ENCODE measurements at regions not wholly inside any gene's neighbourhood (a gene's known extent, or its start where the extent isn't known, plus 50 kb on each side); places are given as distances from the start of the nearest gene placed in this dataset.
"Not testable (repeated sequence)": the region's sequence is repeated elsewhere in the genome, so short reads cannot be mapped to it uniquely, and the experiment has no call there.

DNA sequence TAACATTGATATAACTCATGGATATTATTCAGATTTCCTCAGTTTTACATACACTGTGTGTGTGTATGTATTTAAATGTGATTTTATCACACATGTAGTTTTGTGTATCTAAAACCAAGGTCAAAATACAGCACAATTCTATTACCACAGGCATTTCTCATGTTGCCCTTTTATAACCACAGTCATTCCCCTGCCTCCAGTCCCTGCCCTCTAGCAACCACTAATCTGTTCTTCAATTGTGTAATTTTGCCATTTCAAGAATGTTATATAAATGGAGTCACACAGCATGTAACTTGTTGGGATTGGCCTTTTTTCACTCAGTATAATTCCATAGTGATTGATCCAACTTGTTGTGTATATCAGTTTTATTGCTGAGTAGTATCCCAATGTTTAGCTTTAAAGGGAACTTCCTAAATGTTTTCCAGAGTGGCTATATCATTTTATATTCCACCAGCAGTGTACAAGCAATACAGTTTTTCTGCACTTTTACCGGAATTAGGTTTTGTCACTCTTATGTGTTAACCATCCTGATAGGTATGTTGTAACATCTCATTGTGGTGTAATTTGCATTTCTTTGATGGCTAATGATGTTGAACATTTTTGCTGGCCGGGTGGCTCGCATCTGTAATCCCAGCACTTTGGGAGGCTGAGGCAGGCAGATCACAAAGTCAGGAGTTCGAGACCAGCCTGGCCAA, 338.2 kb downstream of the SOX4 start:
- in situ Hi-C loops (cut with MboI; ENCODE audit: low pct_unique_long_range_greater_than_20kb, low sequenced_read_pairs) = no loop called here
- DNase-seq = no peak

DNA sequence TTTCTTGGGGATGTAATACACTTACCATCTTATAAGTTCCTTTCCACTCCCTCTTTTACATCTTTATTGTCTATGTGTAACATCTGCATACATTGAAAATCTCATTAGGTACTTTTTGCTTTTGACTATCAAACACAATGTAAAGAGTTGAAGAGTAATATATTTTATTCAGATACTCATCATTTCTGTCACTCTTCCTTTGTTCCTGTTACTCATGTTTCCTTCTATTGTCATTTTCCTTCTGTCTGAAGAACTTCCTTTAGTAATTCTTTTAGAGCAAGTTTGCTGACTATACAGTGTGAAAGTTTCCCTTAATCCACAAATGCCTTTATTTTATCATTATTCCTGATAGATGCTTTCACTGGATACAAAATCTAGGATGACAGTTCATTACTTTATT, 339.8 kb downstream of the SOX4 start:
- in situ Hi-C loops (cut with MboI; ENCODE audit: low pct_unique_long_range_greater_than_20kb, low sequenced_read_pairs) = no loop called here

DNA sequence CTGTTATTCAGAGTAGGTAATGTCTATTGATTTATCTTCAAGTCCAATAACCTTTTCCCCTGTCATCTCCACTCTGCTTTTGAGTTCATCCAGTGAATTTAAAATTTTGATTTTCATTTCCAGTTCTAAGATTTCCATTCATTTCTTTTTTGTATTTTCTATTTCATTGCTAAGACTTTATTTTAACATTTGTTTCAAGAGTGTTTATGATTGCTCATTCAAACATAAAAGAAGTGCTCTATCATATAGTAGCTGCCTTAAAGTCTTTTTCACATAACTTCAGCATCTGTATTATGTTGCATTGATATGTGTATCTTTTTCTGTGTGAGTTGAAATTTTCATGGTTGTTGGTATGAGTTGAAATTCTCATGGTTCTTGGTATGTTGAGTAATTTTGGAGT, 341.6 kb downstream of the SOX4 start:
- DNase-seq = no peak
- in situ Hi-C loops (cut with MboI; ENCODE audit: low pct_unique_long_range_greater_than_20kb, low sequenced_read_pairs) = no loop called here

More for the DNA sequence above, 339.8 kb downstream of the SOX4 start:
- DNase-seq = no peak

DNA sequence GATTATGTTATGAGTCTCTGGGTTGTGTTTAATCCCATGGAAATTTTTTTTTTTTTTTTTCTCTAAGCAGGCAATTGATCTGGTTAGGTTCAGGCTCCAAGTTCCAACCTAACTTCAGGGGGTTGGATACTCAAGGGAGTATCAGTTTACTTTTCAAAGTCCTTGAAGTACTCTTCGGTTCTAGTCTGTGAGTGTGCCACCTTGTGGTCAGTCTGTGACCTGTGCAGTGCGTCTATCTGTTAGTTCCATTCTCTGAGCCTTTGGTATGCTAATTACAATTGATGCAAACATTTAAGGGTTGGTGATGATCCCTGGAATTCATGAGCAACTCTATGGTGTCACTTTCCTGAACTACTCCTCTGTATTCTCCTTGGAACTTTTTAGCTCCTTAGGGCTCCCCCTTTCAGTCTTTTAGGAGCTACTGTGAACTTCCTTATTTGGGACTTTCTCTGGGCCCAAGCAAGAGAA, 342.0 kb downstream of the SOX4 start:
- in situ Hi-C loops (cut with MboI; ENCODE audit: low pct_unique_long_range_greater_than_20kb, low sequenced_read_pairs) = no loop called here
- DNase-seq = peak; percentile 55

DNA sequence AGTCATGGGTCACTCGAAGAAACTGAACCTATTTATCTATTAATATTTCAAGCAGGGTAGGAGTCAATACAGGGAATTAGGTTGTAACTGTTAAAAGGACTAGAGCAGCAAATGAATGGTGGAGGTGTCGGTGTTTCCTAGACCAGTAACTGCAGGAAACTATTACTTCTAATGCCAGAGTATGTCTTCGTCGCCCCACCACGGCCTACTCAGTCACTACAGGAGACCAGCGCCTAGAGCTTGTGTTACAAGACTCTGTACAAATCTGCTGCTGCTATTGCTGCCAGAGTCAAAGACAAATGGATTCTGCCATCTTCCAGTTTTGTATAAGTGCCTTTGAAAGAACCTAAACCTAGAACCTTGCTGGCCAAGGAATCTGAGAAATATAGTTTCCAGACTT, 343.9 kb downstream of the SOX4 start:
- in situ Hi-C loops (cut with MboI; ENCODE audit: low pct_unique_long_range_greater_than_20kb, low sequenced_read_pairs) = no loop called here
- no peak for DNase-seq

DNA sequence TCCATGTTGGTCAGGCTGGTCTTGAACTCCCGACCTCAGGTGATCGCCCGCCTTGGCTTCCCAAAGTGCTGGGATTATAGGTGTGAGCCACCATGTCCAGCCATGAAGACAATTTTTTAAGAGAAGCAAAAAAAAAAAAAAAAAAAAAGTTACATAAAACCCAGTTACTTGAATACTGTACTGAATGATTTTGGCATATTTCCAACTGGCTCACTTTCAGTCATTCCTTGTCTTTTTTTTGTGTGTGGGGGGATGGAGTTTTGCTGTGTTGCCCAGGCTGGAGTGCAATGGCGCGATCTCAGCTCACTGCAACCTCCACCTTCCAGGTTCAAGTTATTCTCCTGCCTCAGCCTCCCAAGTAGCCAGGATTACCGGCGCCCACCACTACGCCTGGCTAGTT, 345.5 kb downstream of the SOX4 start:
- in situ Hi-C loops (cut with MboI; ENCODE audit: low pct_unique_long_range_greater_than_20kb, low sequenced_read_pairs); DNase-seq: not testable (repeated sequence)

DNA sequence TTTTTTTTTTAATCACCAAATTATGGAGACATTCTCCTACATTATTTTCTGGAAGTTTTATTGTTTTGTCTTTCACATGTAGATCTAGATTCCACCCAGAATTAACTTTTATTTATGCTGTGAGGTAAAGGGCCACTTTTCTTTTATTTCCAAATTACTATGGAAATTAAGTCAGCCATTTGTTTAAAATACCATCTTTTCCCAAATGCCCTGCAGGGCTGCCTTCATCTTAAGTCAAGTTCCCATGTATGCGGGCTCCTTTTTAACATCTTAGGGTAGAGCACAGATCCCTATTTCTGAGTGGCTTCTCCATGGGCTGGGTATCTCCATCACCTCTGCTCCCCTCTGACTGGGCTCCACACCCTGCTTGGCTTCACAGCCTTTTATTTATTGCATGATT, 348.4 kb downstream of the SOX4 start:
- in situ Hi-C loops (cut with MboI; ENCODE audit: low pct_unique_long_range_greater_than_20kb, low sequenced_read_pairs) = no loop called here
- DNase-seq = no peak

DNA sequence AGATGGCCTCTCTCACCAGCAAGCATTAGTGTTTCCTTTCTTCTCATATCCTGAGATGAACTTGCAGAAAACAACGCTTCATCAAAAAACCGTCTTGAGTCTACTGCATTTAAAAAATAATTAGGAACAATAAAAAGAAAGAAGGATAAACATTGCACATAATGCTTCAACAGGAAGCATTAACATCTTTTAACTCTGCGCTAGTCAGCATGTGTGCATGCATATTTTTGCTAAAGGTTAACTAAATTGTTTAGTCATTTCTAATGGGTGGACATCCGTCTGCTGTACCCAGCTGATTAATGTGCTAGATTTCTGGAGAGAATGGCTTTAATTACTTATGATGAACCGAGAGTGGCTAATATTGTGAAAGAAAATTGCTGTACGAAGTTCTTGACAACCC, 349.3 kb downstream of the SOX4 start:
- no peak for DNase-seq
- in situ Hi-C loops (cut with MboI; ENCODE audit: low pct_unique_long_range_greater_than_20kb, low sequenced_read_pairs) = no loop called here

DNA sequence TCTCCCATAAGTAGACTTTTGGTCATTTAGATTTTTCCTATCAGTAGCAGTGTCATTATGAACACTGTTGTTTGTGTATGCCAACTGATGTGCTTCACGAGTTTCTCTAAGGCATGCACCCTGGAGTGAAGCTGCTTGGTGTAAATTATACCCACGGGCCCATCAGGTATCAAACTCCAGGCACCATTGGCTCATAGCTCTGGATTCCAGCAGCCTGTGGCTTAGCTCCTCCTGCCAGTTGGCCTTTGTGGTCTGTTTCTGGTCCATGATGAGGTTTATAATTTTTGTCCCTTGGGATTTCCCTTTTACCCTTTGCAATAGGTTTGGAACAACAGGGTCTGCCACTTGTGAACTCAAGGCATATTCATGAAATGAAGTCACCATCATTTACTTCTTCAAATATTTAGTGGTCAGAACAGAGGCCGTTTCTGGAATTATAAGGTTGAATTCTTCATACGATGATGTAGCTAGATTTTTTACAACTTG, 350.5 kb downstream of the PRL start:
- no peak for DNase-seq
- in situ Hi-C loops (cut with MboI; ENCODE audit: low pct_unique_long_range_greater_than_20kb, low sequenced_read_pairs) = no loop called here

DNA sequence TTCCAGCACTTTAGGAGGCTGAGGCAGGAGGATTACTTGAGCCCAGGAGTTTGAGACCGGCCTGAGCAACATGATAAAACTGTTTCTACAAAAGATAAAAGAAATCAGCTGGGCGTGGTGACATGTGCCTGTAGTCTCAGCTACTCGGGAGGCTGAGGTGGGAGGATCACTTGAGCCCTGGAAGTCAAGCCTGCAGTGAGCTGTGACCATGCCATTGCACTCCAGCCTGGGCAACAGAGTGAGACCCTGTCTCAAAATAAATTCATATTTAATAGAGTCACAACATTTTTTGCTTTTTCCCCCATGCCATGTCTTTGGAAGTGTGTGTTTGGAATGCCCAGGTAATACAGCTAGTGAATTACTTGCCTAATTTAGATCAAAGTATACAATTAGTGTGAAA, 349.6 kb downstream of the PRL start:
- in situ Hi-C loops (cut with MboI; ENCODE audit: low pct_unique_long_range_greater_than_20kb, low sequenced_read_pairs); DNase-seq: not testable (repeated sequence)

DNA sequence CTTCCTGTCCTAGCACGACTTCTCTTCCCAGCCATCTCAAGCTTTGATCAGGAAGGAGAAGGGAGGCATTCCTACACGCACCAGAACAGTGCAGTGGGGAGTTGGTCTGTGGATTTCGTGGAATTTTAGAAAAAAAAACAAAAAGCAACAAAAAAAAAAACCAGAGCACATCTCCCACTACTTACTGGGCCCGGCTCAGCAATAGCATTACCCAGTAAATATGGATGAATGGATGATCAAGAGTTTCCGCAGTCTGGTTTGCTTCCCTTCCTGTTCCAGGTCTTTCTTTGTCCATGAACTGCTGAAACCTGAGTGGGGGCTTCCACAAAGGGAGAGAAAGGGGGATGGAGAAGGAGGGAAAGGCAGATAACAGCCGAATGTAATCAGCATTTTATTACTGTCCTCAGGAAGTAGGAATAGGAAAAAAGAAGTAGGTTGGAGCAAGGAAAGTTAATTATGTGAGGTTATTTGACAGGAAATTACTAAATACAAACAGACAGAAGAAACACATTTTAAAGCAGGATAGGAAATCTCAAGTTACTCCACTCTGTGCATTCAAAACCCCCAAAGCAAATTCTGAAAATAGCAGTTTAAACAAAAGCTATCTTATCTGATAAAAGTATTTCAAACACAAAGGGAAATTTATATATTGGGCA, 349.0 kb downstream of the PRL start:
- in situ Hi-C loops (cut with MboI; ENCODE audit: low pct_unique_long_range_greater_than_20kb, low sequenced_read_pairs) = no loop called here
- DNase-seq = no peak

DNA sequence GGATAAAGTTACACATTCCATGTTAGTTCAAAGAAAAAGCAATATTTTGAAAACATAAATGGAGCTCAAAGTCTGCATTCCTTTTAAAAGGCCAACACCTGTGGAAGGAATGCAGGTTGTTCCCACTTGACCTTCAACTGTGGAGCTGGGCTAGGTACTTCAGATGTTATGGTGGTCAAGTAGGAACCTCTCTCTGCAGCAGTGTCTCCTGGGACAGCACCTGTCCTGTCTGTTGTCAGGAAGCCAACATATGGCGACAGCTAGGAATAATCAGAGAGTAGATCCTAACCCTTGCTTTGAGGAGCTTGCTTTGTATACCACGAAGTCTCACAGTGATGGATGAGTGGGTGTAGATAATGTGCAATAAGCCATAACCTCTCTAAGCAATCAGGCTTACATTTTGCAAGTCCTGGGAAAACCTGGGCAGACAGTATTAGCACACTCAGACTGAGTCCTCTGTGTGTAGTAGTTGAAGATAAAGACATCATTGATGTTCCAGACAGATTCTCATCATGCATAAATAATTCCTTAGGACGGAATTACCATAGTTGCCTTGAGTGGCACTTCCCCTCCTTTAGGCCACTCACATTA, 347.5 kb downstream of the PRL start:
- DNase-seq = no peak
- in situ Hi-C loops (cut with MboI; ENCODE audit: low pct_unique_long_range_greater_than_20kb, low sequenced_read_pairs) = no loop called here

DNA sequence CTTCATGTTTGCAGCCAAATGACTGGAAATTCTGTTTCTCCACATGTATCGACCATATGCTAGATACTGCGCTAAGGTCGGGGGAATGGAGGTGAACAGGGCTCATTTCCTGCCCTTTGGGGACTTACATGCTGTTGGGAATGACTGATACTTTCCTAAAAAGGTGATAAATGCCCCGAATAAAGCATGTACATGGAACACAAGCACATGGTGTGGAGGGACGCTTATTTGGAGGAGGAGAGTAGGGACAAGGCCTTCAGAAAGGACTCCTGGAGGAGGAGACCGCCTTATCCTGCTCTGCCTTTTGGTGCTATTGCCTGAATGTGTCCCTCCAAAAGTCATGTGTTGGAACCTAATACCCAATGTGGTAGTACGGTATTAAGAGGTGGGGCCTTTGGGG, 344.5 kb downstream of the PRL start:
- in situ Hi-C loops (cut with MboI; ENCODE audit: low pct_unique_long_range_greater_than_20kb, low sequenced_read_pairs) = no loop called here
- no peak for DNase-seq

DNA sequence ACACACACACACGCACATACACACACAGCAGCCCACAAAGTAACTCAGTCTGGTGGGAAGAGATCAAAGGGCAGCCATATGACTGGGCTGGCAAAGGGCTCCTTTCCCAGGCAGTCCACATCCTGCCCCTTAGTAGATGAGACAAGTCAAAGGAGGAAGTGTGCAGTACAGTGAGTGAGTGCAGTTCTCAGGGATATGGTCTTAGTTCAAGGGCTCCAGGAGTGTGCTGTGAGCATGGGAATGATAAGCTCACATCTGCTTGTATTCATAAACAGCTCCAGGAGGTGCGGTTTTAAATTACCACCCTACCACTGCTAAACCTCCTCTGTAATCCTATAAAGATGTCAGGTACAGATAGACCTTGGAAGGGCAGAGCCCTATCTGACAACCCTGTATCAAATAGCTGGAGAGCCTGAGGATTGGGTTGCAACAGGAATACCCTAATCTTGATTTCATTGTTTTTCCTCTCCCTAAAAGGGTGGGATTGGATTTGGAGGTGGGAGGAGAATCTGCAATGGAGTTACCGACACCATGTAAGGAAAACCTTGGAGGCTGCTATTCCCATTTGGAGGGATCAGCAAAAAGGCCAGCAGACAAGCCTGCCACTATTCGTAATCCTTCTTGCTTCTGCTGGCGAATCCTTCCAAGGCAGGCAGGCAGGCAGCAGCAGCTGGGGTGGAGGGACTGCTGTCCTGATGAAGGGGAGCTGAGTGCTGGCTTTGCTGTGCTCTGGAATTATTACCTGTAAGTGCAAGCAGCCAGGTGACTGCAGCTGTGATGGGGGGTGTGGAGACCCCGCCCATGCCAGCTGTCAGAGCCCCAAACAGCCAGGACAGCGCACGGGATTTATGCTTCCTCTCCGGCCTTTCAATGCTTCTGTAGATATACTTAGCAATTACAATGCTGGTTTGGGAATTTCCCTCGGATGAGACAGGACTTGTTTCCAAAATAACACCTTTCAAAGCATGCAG, 342.7 kb downstream of the PRL start:
- peak; percentile 37 for DNase-seq
- in situ Hi-C loops (cut with MboI; ENCODE audit: low pct_unique_long_range_greater_than_20kb, low sequenced_read_pairs) = no loop called here

DNA sequence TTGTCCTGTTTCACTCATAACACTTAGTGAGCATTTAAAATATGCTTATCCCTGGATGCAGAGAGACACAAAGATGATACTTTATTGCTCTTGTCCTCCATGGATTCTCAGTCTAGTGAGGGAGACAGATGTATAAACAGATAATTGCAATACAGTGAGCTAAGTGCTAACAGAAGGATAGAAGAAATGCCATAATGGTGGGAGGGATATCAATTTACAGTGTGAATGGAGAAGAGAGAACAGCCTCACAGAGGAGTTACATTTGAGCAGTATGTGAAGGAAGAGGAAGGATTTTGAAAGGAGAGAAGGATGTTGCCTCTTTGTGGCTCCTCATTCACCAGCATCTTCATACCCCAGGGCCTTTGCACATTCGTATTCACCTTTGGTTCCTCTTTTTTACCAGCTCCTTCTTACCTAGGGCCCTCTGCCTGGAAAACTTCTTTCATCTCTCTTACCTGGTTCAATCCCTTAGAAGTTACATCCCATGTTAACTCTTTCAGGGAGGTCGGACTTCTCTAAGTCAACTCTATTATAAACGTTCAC, 341.7 kb downstream of the PRL start:
- in situ Hi-C loops (cut with MboI; ENCODE audit: low pct_unique_long_range_greater_than_20kb, low sequenced_read_pairs) = no loop called here
- DNase-seq = no peak

DNA sequence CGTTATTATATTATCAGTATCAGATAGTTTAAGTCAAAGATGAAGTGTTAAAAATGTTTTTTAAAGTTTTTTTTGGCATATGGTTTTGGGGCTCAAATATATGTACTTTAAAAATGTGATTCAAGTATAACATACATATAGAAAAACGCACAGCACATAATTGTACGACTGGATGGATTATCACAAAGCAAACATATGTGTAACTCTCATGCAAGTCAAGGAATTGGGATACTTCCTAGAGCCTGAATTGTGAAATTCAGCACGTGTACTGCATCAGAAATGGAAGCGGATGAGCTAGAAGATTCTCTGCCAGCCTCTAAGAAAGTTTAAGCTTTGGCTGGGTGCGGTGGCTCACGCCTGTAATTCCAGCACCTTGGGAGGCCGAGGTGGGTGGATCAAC, 340.9 kb downstream of the PRL start:
- in situ Hi-C loops (cut with MboI; ENCODE audit: low pct_unique_long_range_greater_than_20kb, low sequenced_read_pairs) = no loop called here
- DNase-seq = no peak

DNA sequence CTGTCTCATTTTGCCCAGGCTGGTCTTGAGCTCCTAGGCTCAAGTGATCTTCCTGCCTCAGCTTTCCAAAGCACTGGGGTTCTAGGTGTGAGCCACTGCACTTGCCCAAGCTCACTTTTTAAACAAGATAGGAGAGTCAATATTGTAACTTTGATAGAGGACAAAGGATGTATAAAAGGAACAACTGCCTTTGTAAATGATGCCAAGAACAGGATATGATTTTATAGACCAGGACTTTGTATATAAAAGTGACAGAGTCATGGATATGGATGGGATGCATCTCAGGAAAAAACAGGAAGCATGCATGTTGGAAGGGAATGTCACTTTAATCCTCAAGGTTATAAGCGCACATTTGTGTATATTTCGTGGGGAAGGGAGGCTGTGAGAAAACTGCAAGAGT, 338.4 kb downstream of the PRL start:
- DNase-seq = no peak
- in situ Hi-C loops (cut with MboI; ENCODE audit: low pct_unique_long_range_greater_than_20kb, low sequenced_read_pairs) = no loop called here

DNA sequence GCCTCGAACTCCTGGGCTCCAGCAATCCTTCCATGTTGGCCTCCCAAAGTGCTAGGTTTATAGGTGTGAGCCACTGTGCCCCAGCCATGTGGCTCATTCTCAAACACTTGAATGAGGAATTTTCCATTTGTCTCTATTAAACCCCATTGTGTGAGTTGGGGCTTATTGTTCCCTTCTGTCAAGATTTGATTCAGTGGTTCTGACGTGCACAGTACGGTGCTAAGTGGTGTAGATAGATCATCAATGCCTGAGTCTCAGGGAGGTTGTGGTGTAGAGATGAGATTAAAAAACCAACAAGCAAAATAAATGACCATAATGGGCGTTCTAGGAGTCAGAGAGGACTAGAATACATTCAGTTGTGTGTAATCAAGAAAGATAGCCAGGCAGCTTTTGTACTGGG, 335.6 kb downstream of the PRL start:
- DNase-seq = no peak
- in situ Hi-C loops (cut with MboI; ENCODE audit: low pct_unique_long_range_greater_than_20kb, low sequenced_read_pairs) = no loop called here

DNA sequence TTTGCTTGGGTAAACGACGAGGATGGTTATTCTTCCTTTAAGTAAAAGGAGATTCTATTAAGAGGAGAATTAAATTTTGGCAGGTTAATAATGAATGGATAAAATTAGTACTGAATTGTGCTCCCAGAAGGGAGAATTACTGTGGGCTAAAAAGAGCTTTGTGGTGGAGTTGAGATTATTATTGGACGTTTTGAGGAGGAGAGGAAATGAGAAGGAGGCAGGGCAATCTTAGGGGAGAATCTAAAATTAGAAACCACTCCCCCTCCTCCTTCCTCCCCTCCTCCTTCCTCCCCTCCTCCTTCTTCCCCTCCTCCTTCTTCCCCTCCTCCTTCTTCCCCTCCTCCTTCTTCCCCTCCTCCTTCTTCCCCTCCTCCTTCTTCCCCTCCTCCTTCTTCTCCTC, 331.8 kb downstream of the PRL start:
- DNase-seq = peak; percentile 48
- in situ Hi-C loops (cut with MboI; ENCODE audit: low pct_unique_long_range_greater_than_20kb, low sequenced_read_pairs) = no loop called here

Measured in KBM-7 (cell line).